Keratinocyte (primary cell): ENCODE measurements at regions not wholly inside any gene's neighbourhood (a gene's known extent, or its start where the extent isn't known, plus 50 kb on each side); places are given as distances from the start of the nearest gene placed in this dataset.

ENCODE experiments used
- EZH2 ChIP-seq: IDR thresholded peaks from one replicate; pipeline ENCODE4 v1.6.1; 2012; ENCODE audit warnings: inconsistent platforms, mild to moderate bottlenecking, low read length, moderate library complexity
- TF ChIP-seq, protein P1 (sequence below), 3 experiments: IDR thresholded peaks in 1 of 3; conservative IDR thresholded peaks in 1 of 3; optimal IDR thresholded peaks in 1 of 3; 2 replicates in 2 of 3; 3 replicates in 1 of 3; pipeline versions ENCODE3 to v1.5.1; 2011; ENCODE audit warnings: low read length in 3 of 3, mild to moderate bottlenecking in 3 of 3, moderate library complexity in 2 of 3, control low read depth in 1 of 3, inconsistent platforms in 1 of 3; ENCODE audit not compliant: insufficient read depth in 2 of 3; ENCODE audit errors: extremely low read depth in 1 of 3

DNA sequence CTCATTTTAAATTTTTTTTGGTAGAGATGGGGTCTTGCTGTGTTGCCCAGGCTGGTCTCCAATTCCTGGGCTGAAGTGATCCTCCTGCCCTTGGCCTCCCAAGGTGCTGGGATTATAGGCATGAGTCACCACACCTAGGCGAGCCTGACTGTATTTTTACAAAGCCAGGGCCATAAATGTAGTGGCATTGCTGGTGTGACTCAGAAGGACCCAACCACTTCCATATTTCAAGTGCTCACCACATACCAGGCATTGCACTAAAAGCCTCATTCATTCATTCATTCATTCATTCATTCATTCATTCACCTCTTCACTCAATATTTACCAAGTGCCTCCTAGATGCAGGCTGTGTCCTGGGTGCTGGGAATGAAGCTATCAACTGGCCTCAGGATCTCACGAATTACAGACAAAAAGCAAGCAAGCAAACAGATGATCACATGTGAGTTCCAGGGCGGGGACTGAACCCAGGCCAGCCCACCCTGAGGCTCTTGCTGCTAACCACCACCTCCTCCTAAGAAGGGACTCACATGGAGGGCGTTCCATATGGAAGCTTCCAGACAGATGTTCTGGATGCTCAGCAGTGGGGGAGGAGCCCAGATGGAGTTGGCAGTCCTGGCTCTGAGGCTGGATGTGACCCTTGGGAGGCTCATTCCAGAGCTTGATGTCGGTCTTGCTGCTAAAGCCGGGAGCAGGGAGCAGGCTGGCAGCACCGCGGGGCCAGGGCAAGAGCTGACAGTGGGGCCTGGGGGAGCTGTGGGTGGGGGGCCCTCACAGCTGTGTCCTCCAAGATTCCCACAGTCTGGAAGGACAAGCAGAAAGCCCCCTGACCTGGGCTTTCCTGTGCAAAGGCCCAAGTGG is 158.8 kb downstream of the CTTN start:
- TF ChIP-seq, protein P1, sequence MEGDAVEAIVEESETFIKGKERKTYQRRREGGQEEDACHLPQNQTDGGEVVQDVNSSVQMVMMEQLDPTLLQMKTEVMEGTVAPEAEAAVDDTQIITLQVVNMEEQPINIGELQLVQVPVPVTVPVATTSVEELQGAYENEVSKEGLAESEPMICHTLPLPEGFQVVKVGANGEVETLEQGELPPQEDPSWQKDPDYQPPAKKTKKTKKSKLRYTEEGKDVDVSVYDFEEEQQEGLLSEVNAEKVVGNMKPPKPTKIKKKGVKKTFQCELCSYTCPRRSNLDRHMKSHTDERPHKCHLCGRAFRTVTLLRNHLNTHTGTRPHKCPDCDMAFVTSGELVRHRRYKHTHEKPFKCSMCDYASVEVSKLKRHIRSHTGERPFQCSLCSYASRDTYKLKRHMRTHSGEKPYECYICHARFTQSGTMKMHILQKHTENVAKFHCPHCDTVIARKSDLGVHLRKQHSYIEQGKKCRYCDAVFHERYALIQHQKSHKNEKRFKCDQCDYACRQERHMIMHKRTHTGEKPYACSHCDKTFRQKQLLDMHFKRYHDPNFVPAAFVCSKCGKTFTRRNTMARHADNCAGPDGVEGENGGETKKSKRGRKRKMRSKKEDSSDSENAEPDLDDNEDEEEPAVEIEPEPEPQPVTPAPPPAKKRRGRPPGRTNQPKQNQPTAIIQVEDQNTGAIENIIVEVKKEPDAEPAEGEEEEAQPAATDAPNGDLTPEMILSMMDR (optimal IDR thresholded peaks at IDR 0.05 in 1 of 3, IDR thresholded peaks at IDR 0.05 in 1 of 3, conservative IDR thresholded peaks at IDR 0.05 in 1 of 3; ENCODE audit: extremely low read depth in 1 of 3, insufficient read depth in 2 of 3, low read length in 3 of 3) = no peak
- TF ChIP-seq EZH2 = no peak
